ENCODE measurements at regions not wholly inside any gene's neighbourhood (a gene's known extent, or its start where the extent isn't known, plus 50 kb on each side); places are given as distances from the start of the nearest gene placed in this dataset.

DNA sequence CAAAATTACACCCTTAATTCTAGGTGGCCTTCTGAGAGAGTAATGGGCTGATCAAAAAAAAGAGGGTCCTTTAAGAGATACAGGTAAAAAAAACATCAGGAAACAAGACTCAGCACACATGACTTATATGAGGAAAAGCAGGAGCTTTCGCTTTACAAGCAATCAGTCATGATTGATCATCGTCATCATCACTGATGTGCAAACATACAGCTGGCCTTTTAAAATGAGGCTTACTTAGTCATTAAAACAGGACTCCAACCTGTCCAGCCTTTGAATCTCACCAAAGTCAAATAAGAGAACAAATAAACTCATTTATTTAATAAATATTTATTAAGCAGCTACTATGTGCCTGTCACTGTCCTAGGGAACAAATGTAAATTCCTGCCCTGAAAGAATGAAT, 255.3 kb downstream of the SKAP2 start:
- no peak overlapping the region for H2BK15ac ChIP-seq (ENCODE audit: low read length)
- H4K91ac ChIP-seq (replicated peaks; ENCODE audit: insufficient read length, low read length) = no peak overlapping the region
- CTCF ChIA-PET (ENCODE audit: partially characterized antibody) = interaction anchor here (1.0 to 1.3 kb wide), 4 partner anchors 10 to 73 kb away, joined by 3 read pairs; no protein-coding TSS in a partner anchor
- no peaks in the 10 kb centered on the region for H3K36me3 ChIP-seq (ENCODE audit: control insufficient read depth in 2 of 4, insufficient read depth in 4 of 4, low read length in 3 of 4)
- H3K14ac ChIP-seq (ENCODE audit: insufficient read length) = no peak overlapping the region
- no peak overlapping the region for H2BK5ac ChIP-seq (ENCODE audit: low read depth, low read length)
- FAIRE-seq = no peak
- no peak overlapping the region for H3K18ac ChIP-seq (ENCODE audit: extremely low read depth, low read length)
- H3K4me2 ChIP-seq (ENCODE audit: insufficient read depth in 1 of 2, low read depth in 2 of 2, low read length in 2 of 2) = no peak overlapping the region
- TF ChIP-seq EZH2 (IDR thresholded peaks at IDR 0.05; ENCODE audit: low read depth, low read length, severe bottlenecking) = no peak
- TF ChIP-seq TCF12 (IDR thresholded peaks at IDR 0.05; ENCODE audit: low read depth, low read length) = no peak
- H3K27ac ChIP-seq (ENCODE audit: low read depth, low read length) = no peak overlapping the region
- H2BK120ac ChIP-seq (replicated peaks; ENCODE audit: low read depth, low read length) = no peak overlapping the region
- no peak overlapping the region for H3K4me3 ChIP-seq (ENCODE audit: extremely low read depth in 1 of 4, insufficient read depth in 2 of 4, low read depth in 3 of 4, low read length in 4 of 4)
- H4K8ac ChIP-seq (ENCODE audit: extremely low read depth, insufficient read depth, low read length) = no peak overlapping the region
- H4K5ac ChIP-seq (ENCODE audit: insufficient read length, low read depth, low read length) = no peak overlapping the region
- H3K23ac ChIP-seq (ENCODE audit: insufficient read length) = no peak overlapping the region
- H3K79me1 ChIP-seq (ENCODE audit: low read depth, low read length) = no peaks in the 10 kb centered on the region
- H3K79me2 ChIP-seq (ENCODE audit: control insufficient read depth in 1 of 2, insufficient read depth in 2 of 2, low read length in 2 of 2) = no peaks in the 10 kb centered on the region
- H3K4ac ChIP-seq (replicated peaks; ENCODE audit: insufficient read length, low read depth, low read length) = no peak overlapping the region
- no peak overlapping the region for H3K9ac ChIP-seq (replicated peaks in 1 of 4; ENCODE audit: extremely low read depth in 1 of 4, low read depth in 3 of 4, low read length in 3 of 4)
- POLR2A ChIA-PET (ENCODE audit: partially characterized antibody) = no interaction called here
- H2BK20ac ChIP-seq (ENCODE audit: low read length) = no peak overlapping the region
- H2AFZ ChIP-seq (ENCODE audit: low read length) = no peak overlapping the region
- H4K20me1 ChIP-seq (replicated peaks in 1 of 2; ENCODE audit: control insufficient read depth in 1 of 2, insufficient read depth in 2 of 2, low read length in 2 of 2) = no peaks in the 10 kb centered on the region
- no peaks in the 10 kb centered on the region for H3K23me2 ChIP-seq (ENCODE audit: low read depth, low read length)
- H3K27me3 ChIP-seq (replicated peaks in 1 of 4; ENCODE audit: control insufficient read depth in 3 of 4, extremely low read depth in 1 of 4, insufficient read depth in 3 of 4, low read length in 3 of 4) = no peaks in the 10 kb centered on the region
- WGBS, 2 experiments (ENCODE audit: extremely low coverage in 1 of 2, insufficient coverage in 1 of 2, insufficient read length in 1 of 2, insufficient replicate concordance in 2 of 2, low coverage in 1 of 2, low lambda C conversion rate in 2 of 2, missing lambda C conversion rate in 1 of 2) = 68% methylated on average over 2 of the region's 2 CpGs; no CpG with 5 or more reads in 1 of the 2 experiments
- peaks cover 0 to 1% (median 0%) of the 10 kb centered on the region in 4 experiments; a peak in 3 of 7 replicates for H3K4me1 ChIP-seq (replicated peaks in 1 of 4; ENCODE audit: control insufficient read depth in 3 of 4, insufficient read depth in 4 of 4, low read length in 3 of 4)
- no peaks in the 10 kb centered on the region for H3K9me3 ChIP-seq (ENCODE audit: insufficient read depth in 2 of 2, low read depth in 1 of 2, low read length in 1 of 2)
- DNase-seq (ENCODE audit: low read depth in 1 of 2, low spot score in 2 of 2) = no peak
- H2AK5ac ChIP-seq (ENCODE audit: low read depth, low read length) = no peak overlapping the region
- H2BK12ac ChIP-seq (ENCODE audit: low read depth, low read length) = no peak overlapping the region
- no peak overlapping the region for H3K56ac ChIP-seq (replicated peaks; ENCODE audit: insufficient read length, low read depth, low read length)
